ENCODE measurements at regions not wholly inside any gene's neighbourhood (a gene's known extent, or its start where the extent isn't known, plus 50 kb on each side); places are given as distances from the start of the nearest gene placed in this dataset.

- TF ChIP-seq CTCF (IDR thresholded peaks at IDR 0.05) (no peak), POLR2A (IDR thresholded peaks at IDR 0.05) (no peak)
These were observed 116.3 kb upstream of the TCF21 start for GRCh38 chr6:133772567-133772966.

All from adrenal gland (tissue), 5 donors.